NCI-H446 (cell line): ENCODE measurements at regions not wholly inside any gene's neighbourhood (a gene's known extent, or its start where the extent isn't known, plus 50 kb on each side); places are given as distances from the start of the nearest gene placed in this dataset.
"Not testable (repeated sequence)": the region's sequence is repeated elsewhere in the genome, so short reads cannot be mapped to it uniquely, and the experiment has no call there.

Experiments
- DNase-seq, 2 experiments: peaks; one replicate each; lab custom pipeline; 2025; lab: John Stamatoyannopoulos, UW

DNA sequence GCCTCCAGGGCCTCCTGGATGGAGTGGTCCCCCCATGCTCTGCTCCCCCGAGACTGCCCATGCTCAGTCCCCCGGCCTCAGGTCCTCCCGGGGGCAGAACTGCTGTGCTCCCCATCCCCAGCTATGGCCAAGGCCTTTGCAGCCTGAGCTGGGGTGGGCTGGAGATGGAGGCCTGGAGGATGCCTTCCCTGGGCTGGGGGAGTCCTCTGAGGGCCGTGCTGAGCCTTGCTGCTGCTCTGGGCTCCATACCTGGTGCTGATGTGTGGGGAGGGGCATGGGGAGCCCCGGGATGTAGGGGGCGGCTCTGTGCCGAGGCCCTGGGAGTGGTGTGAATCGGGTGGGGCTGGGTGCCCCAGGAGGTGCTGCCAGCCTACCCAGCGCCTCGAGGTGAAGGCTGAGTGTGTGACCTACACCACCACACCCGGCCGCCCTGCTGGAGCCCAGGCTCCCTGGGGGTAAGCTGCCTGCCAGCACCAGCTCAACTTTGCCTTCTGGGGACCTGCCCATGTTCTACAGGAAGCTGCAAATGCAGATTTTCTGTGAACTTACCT lies 109.5 kb downstream of the UNCX start:
- DNase-seq = no peak

DNA sequence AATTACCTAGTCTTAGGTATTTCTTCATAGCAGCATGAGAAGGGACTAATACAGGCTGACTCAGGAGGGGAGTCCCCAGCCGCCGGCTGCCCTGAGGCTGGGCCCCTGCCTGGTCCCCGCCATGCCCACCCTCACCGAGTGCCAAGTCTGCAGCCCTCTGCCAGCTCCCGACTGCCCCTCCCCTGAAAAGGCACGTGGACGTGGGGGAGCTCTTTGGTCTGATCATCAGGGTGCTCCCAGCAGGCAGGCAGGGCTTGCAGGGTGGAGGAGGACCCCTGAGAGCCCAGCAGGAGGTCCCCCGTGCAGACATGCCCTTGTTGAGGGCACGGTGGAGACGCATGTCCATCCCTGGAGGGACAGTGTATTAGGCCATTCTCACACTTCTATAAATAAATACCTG lies 110.9 kb downstream of the UNCX start:
- DNase-seq = no peak

DNA sequence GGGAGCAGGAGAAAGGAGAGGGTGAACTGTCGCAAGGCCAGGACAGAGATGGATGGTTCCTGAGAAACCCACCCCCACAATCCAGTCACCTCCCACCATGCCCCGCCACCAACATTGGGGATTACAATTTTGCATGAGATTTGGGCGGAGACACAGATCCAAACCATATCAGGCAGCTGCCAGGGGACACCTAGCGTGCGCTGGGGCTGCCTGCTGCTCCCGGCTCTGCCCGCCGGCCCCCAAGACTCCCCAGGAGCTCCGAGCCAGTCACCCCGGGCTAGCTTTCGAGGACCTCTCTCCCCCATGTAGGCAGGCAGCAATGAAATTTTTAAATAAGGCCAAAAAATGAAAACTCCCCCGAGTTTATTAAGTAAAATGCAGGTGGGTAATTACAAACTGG lies 111.7 kb downstream of the UNCX start:
- no peak for DNase-seq

DNA sequence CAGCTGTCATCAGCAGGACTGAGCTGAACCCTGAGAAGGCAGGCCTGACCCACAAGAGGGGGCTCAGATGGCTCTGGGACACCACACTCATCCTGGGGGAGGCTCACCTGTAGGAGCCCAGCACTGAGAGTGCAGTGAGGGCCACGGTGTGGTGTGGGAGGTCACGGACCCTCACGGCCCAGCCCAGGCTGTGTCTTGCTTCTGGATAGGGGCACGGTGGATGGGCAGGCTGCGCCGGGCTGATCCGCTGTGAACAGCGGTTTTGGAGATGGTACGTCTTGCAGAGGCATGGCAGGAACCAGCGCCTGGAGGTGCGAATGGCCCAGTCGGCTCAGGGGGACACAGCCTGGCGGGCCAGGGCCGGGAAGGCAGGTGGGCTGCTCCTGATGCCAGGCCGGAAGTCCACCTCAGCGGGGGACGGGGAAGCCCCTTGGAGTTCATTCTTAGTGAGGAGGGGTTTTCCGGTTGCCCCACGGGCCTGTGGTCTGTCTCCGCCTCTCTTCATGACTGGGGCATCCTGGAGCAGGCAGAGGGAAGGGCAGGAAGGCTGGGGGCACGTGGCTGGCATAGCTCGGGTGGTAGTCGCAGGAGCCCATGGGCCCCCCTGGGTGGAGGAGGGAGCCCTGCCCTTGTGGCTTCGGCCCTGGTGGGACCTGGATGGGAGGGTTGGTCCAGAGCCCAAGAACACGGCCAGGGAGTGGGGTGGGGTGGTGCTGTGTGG lies 112.5 kb downstream of the UNCX start:
- DNase-seq = no peak

DNA sequence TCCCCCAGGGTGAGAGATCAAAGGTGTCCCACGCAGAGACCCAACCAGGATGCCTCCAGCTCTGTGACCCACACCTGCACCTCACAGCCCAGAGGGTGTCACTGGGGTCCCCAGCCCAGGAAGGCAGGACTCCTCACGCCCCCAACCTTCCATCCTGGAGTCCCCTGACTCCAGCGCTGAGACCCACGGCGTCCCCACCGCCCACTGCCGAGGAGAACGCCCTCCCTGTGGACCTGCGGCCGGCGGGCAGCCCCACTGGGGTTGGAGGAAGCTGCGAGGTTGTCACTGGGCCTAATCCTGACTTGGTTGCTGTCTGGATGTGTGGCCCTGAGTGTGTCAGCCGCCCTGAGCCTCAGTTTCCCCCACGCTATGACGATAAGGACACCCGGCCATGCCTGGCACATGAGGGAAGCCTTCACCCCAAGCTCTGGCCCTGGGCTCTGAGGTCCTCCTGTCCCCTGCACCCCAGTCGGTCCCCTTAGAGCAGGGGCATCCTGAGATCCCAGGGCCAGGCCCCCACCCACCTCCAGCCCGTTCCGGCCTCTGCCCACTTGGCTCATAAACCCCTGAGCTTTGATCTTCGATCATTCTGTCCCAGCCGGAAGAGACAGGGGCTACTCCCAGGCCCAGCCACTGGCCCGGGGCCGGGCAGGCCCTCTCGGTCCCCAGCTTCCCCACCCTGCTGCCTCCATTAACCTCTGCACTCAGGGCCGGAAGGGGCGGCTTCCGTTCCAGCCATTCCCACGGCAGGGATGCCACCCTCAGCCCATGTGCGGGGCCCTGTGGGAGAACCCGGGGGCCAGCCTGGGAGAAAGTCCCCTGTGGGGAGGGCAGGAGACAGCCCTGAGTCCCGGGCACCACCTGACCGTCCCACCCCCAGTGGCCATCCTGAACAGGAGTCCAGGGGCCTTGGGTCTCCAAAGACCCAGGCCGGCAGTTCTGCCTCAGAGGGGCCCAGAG lies 113.2 kb downstream of the MICALL2 start:
- no peak for DNase-seq

DNA sequence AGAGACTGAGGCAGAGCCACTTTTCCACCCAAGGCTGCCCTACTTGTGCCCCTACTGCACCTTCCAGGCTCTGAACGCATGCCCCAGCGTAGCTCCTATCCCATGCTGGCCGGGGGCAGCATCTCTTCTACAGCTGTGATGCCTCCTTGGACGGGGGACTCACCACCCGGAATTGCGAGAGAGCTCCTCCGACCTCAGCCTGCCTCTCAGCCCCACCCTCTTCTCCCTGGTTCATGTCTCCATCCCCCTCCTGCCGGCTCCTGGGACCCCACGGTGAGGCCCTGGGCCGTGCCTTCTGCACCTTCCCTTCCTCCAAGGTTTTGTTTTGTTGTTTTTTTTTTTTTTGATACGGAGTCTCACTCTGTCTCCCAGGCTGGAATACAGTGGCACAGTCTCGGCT lies 112.4 kb downstream of the MICALL2 start:
- no peak for DNase-seq

DNA sequence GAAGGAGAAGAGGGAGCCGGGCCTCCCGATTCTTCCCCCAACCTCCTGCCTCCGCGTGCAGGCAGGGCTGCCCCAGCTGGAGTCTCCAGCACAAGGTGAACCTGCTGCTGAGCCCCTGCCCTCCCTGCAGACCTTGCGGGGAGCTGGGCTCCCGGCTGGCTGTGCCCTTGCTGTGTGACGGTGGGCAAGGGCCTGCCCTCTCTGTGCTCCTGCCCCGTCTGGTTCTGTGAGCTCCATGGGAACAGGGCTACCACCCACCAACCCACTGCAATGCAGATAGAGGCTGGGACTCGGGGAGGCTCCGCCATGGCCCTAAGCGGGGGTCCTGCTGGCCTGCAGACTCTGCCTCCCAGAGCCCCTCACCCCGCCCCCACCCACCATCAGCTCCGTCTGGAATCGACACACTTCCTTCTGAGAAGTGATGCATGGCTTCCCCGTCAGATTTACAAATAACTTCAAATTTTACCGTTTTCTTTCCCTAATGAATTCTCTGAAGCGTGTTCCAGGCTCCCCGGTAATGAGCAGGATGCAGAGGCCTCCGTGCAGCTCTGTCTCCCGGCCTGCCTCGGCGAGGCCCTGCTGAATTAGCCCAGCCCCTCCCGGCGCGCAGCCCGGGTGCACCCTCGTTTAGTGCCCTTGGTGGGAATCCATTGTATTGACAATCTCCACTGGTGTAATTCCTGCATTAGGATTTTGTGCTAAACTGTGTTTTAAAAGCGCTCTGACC lies 111.0 kb downstream of the MICALL2 start:
- DNase-seq = no peak

DNA sequence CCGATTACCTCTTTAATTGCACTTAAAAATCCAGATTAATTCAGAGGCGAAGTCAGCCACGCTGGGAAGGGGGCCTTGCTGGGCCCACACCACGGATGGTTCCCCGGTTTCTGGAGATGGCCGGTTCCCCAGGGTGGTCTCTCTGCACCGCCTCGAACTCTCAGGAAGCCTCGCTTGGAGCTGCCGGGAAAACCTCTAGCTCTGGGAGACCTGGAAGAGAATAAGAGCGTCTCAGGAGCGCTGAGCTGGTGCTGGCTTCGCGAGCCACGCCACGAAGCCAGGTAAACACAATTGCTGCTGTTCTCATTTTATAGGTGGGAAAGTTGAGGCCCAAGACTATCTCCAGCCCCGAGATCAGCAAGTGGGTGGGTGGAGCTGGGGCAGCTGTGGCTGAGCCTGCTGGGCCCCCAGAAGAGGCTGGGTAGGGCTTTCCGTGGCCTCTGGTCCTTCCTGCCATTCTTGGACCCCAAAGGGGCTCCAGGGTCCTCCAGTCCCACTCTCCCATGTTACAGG lies 110.4 kb downstream of the MICALL2 start:
- DNase-seq = no peak

DNA sequence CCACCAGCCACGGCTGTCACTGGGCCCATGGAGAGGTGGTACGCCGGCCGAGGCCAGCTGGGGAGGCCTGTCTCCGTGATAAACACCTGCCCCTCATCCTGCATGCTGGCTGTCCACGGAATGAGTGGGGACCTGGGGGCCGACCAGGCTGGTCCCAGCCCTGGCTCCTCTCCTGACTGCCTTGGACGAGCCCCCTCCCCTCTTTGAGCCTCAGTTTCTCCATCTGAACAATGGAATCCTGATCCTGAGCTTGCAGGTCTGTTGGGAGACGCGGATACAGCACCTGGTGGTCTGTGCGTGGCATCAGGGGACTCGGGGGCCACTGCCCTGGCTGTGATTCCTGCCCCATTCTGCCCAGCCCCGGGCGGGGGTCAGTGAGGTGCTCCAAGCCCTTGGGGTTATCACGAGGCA lies 109.9 kb downstream of the MICALL2 start:
- no peak for DNase-seq

DNA sequence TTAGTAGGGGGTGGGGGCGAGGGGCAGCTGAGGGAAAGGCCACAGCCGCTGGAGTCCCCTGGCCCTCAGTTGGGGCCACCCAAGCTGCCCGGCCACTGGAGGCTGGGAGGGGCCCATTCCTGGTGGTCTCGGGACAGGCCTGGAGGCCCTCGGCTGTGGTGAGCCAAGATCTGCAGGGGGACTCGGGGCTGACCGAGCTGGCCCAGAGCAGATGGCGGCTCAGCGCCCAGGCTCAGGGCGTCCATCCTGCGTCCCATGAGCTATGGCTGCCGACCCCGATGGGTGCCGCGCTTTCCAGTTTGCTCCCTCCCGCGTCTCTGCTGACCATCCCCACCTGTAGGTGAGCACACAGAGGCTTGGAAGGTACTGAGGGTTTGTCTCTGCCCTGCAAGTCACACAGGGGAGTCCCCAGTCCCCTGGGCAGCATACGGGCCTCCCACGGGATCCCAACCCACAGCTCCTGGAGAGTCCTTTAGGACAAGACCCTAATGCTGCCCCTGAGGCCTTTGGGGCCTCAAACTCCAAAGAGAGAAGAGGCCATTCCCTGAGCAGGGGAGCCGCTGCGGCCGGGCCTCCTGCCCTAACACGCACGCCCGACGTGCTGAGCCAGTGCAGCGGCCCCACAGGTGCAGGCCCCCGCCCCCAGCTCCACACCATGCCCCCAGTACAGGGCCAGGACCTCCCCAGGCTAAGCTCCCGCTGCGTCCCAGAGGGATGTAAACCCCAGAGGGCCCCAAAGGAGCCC lies 107.2 kb downstream of the MICALL2 start:
- DNase-seq = no peak

DNA sequence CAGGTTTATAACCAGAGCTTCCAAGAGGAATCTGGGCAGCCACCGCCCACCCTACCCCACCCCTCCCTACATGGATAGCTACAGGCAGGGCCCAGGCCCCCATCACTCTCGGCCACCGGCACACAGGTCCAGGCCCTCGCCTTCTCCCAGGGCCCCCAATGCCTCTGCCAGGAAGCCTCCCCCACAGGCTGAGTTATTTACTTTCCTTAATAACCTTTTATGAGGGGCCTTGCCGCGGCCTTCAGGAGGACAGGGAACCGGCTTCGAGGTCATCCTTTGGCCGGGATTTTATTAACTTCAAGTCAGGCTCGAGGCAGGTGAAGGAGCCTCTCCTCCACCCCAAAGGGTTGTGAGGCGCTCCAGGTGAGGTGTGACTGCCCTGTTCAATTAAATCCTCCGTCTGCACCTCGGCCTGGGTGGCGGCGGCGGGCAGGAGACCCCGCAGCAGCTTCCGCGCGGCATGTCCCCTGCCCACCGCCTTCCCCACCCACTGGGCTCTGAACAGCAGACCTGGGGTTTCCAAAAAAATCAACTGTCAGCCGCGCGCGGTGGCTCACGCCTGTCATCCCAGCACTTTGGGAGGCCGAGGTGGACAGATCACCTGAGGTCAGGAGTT lies 106.5 kb downstream of the MICALL2 start:
- no peak for DNase-seq

DNA sequence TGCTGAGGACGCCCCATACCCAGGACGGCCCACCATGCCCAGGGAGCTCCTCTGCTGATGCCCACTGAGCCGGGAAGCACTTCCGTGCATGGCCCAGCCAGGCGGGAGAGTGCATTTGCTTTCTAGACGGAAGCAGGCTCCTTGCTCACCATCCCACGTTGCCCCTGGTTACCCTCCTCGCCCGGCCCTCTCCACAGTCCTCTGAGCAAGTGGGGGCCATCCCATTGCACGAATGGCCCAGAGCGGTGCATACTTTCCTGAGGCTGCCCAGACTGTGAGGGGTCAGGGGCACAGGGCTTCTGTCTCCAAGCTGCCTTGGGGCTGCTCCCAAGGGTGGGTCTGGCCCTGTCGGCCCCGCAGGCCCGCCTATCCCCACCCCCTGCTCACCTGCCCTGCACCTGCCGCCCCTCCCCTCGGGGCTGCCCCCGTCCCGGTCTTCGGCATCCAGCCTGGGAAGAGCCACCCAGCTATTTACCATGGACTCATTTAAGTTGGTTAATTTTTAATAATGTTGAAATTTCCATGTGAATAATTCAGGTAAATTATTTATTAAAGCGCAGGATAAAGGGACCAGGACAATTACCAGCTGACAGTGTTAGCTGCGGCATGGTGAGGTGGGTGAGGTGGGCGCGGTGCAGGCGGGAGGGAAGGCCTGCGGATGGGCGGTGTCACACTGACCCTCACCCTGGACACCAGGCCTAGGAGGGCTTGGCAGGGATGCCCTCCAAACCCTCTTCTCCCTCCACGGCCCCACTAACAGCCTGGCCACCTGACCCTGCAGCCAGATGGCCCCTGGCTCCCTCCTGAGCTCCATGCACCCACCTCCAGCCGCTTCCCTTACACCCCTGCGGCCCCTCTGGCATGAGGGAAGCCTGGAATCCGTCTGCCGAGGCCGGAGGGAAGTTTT lies 104.4 kb downstream of the MICALL2 start:
- DNase-seq = no peak

DNA sequence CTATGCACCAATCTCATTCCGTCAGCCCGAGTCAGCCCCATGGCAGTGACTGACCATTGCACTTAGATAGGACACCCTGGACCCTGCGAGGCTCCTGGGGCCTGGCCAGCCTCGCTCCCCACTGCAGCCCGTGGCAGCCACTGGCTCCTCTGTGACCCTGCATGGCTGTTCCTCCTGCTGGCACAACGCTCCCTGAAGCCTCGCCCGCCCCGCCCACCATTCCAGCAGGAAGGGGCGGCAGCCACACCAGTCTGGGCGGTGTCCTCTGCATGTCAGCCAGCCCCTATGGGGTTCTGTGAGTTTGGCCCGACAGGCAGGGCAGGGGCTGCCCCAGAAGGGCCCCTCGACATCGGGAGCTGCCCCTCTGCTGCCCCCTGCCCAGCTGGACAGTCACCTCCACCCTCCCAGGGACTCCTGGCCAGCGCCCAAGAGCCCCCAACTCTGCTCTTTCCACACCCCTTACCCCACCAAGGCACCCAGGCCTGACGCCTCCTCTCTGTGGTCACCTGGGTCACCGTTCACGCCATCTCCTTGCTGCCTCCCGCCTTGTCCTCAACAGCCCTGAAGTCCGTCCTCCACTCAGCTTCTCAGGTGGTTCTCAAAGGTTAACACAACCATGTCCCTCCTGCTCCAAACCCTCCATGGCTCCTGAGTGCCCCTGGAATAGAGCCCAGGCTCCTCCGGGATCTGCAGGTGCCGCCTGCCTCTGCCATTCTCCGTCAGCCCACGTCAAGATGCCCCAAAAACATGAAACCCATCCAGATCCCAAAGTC lies 103.5 kb downstream of the MICALL2 start:
- no peak for DNase-seq

DNA sequence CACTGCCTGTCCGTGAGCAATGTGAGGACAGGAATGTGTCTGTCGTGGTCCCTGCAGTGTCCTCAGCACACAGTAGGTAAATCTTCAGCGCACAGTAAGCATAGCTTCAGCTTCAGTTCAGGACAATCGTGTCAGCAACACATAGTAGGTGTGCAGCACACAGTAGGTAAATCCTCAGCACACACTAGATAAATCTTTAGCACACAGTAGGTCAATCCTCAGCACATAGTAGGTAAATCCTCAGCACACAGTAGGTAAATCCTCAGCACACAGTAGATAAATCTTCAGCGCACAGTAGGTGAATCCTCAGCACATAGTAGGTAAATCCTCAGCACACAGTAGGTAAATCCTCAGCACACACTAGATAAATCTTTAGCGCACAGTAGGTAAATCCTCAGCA lies 102.4 kb downstream of the MICALL2 start:
- not testable (repeated sequence) for DNase-seq

DNA sequence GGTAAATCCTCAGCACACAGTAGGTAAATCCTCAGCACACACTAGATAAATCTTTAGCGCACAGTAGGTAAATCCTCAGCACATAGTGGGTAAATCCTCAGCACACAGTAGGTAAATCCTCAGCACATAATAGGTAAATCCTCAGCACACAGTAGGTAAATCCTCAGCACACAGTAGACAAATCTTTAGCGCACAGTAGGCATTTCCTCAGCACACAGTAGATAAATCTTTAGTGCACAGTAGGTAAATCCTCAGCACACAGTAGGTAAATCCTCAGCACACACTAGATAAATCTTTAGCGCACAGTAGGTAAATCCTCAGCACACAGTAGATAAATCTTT lies 102.0 kb downstream of the MICALL2 start:
- DNase-seq = not testable (repeated sequence)

DNA sequence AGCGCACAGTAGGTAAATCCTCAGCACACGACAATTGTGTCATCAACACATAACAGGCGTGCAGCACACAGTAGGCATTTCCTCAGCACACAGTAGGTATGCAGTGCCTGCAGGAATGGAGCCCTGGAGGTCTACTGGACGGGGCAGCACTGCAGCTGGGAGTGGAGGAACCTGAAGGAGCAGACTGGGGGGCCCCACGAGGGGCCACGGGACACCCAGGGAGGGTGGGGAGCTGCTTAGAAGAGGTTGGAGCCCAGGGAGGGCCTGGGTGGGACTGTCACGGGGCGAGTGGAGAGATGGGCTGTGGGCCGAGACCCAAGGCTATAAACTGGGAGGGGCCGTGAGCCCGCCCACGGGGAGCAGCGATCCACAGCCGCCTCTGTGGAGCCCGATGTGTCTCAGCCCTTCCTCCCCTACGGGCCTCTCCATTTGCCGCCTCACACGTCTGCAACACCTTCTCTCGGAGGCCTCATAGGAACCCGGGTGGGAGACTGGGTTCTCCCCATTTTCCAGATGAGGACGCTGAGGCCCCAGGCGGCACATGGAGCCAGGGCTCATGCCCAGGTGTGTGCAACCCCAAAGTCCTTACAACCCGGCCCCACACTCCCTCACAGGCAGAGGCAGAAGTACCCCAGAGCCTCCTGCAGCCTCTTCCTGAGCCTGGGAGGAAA lies 101.5 kb downstream of the MICALL2 start:
- DNase-seq = no peak

DNA sequence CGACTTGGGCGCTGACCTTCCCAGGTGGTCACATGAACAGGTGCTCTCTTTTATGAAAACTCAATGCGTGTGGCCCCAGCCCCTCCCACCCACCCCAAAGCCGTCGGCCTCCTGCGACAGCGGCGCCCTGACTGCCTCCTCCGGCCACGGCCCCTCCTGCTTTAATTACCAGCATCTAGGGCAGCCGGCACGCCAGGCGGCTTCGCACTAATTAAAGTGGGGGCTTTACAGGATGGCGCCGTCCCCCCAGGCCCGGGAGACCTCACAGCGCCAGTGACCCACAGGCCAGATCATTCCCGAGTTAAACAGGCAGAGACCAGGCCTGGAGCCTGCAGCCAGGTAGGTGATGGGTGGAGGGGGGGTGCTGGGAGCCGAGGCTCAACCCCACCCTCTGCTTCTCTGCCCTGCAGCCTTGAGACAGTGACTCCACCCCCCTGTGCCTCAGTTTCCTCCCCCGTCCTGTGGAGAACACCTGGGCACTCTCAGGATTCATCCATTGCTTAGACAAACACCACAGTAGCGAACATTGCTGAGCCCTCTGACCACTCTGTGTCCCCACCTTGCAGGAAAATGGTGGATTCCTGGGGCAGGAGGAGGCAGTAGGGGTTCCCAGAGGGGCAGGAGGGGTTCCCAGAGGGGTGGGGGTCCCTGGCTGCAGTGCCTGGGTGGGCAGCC lies 100.8 kb downstream of the MICALL2 start:
- no peak for DNase-seq

DNA sequence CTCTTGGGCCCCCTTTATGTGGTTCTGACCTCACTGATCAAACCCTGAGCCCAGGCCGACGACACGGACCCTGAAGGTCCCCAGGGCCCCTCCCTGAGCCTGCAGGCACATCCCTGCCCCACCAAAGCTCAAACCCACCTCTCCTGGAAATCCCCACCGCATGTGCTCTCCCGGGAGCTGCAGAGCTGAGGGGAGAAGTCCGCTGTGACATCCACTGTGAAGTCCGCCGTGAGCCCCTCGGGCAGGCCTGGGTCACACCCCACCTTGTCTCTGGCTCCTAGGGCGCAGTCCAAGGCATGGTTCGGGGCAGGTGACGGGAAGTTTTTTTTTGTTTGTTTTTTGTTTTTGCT lies 100.2 kb downstream of the MICALL2 start:
- no peak for DNase-seq
